ENCODE measurements at regions not wholly inside any gene's neighbourhood (a gene's known extent, or its start where the extent isn't known, plus 50 kb on each side); places are given as distances from the start of the nearest gene placed in this dataset.

GRCh38 chr9:86545090-86545489, 190.9 kb upstream of the TUT7 start:
- H3K4me3 ChIP-seq (ENCODE audit: low read depth, low read length): no peak overlapping the region
- TF ChIP-seq, protein P1, sequence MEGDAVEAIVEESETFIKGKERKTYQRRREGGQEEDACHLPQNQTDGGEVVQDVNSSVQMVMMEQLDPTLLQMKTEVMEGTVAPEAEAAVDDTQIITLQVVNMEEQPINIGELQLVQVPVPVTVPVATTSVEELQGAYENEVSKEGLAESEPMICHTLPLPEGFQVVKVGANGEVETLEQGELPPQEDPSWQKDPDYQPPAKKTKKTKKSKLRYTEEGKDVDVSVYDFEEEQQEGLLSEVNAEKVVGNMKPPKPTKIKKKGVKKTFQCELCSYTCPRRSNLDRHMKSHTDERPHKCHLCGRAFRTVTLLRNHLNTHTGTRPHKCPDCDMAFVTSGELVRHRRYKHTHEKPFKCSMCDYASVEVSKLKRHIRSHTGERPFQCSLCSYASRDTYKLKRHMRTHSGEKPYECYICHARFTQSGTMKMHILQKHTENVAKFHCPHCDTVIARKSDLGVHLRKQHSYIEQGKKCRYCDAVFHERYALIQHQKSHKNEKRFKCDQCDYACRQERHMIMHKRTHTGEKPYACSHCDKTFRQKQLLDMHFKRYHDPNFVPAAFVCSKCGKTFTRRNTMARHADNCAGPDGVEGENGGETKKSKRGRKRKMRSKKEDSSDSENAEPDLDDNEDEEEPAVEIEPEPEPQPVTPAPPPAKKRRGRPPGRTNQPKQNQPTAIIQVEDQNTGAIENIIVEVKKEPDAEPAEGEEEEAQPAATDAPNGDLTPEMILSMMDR (IDR thresholded peaks at IDR 0.05; ENCODE audit: low read depth, low read length): no peak

GRCh38 chr9:86541014-86541570, 186.9 kb upstream of the TUT7 start:
- TF ChIP-seq, protein P1 (IDR thresholded peaks at IDR 0.05; ENCODE audit: low read depth, low read length): no peak
- H3K4me3 ChIP-seq (ENCODE audit: low read depth, low read length): no peak overlapping the region

GRCh38 chr9:86535406-86535915, 181.3 kb upstream of the TUT7 start:
- H3K4me3 ChIP-seq (ENCODE audit: low read depth, low read length): no peak overlapping the region
- TF ChIP-seq, protein P1 (IDR thresholded peaks at IDR 0.05; ENCODE audit: low read depth, low read length): no peak

DNA sequence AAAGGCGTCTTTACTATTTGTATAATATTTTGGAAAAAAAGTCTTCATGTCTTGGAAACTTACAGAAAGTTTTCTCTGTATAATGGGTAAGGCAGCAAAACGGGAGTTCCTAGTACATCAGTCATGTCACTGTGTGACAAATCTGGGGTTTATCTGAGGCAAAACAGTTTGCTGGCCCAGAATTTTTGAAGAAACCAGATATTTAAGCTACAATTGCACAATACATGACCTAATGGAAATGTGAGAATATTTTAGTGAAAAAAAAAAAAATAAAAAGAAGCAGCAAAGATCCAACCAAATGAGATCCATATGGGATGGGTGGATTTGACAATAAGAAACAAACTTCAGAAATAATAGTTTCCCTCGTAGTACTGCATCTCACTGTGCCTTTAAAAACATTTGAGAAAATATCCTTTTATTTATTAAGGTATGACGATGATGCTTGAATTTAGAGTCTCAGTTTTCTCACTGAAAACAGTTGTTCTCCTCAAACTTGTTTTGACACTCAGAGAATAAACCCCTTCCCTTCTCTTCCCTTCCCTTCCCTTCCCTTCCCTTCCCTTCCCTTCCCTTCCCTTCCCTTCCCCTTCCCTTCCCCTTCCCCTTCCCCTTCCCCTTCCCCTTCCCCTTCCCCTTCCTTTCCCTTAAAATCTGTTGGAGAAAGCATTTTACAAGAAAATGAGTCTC, 180.5 kb upstream of the TUT7 start:
- H3K4me3 ChIP-seq (ENCODE audit: low read depth, low read length): no peak overlapping the region
- TF ChIP-seq, protein P1 (IDR thresholded peaks at IDR 0.05; ENCODE audit: low read depth, low read length): no peak

DNA sequence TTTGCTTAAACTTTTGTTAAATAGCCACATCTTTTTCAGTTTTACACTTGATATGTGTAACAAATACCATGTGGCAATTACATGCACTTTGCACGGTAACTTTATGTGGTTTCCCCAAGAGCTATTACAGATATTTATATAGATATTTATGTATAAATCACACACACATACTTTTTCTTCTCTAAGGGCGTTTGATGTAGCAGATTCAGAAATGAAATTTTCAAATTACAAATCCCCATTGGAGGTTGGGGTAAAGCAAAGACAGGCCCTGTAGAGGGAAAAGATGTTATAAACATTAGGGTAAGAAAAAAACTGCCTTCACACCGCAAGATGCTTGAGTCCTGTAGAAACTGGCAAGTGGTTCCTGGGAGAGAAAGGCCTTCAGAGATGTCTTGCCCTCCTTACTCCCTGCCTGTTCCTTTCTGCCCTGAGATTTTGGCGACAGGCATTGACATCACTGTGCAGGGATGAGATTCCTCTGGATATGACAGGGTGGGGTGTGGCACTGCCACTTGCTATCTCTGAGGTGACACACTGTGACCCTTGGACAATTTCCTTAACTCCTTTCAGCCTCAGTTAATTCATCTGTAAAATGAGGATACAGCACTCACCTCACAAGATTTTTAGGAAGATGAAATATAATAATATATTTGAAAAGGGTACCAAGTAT, 177.9 kb upstream of the TUT7 start:
- no peak overlapping the region for H3K4me3 ChIP-seq (ENCODE audit: low read depth, low read length)

DNA sequence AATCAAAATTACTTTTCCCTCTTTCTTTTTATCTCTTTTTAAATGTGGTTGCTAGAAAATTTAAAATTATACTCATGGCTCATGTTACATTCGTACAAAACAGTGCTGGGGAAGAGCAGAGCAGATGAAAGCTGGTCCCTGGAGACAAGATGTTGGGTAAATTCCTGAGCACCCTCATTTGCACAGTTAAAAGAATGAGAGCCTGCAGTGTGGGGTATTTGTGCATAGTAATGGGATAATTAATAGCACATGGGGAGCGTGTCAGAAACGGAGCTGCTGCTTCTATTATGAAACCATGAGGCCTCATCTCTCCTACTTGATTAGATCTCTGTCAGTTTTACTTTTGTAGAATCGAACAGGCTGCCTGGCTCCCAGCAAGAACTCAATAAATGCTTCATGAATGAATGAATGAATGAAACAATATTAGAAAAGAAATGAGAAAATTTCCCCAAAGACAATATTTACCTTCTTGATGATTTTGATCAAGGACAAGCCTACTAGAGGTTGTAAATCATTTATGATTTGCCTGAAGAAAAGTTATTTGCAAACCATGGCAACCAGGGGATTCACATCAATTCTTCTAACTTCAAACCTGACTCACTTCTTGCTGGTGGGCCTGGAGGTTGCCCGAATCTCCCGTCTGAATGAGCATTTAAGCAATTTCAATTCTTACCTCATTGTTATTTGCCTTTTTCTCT, 177.2 kb upstream of the TUT7 start:
- no peak overlapping the region for H3K4me3 ChIP-seq (ENCODE audit: low read depth, low read length)

More for the DNA sequence above, 177.9 kb upstream of the TUT7 start:
- TF ChIP-seq, protein P1 (IDR thresholded peaks at IDR 0.05; ENCODE audit: low read depth, low read length): no peak

More for the DNA sequence above, 177.2 kb upstream of the TUT7 start:
- TF ChIP-seq, protein P1 (IDR thresholded peaks at IDR 0.05; ENCODE audit: low read depth, low read length): no peak

Data from WI38 (cell line).